Calu3 (cell line): ENCODE measurements at regions not wholly inside any gene's neighbourhood (a gene's known extent, or its start where the extent isn't known, plus 50 kb on each side); places are given as distances from the start of the nearest gene placed in this dataset.
A peak's percentile ranks its signal among the peaks of the same experiment; 100 is the strongest.

Experiments used
- BruUV-seq: library from RNA; stranded (reverse); fragments of 400-500 nt; replicated peaks from 2 replicates; lab custom pipeline; 2021; lab: Mats Ljungman, UMichigan
- CTCF ChIA-PET: fragments of 300-600 bp; sonication (Branson Sonifier 250); formaldehyde crosslinking; loops from one replicate; lab custom pipeline; 2022; ENCODE audit warnings: antibody characterized with exemption; lab: Charles Lee
- DNase-seq: peaks from one replicate; pipeline ENCODE4 v3.0.0; 2022
- H3K27ac Mint-ChIP-seq: one replicate; pipeline ENCODE4 v1.8.0; 2022; ENCODE audit warnings: mixed read lengths; ENCODE audit not compliant: unreplicated experiment
- H3K27me3 Mint-ChIP-seq: one replicate; pipeline ENCODE4 v1.8.0; 2022; ENCODE audit warnings: mixed read lengths; ENCODE audit not compliant: unreplicated experiment
- H3K36me3 Mint-ChIP-seq: one replicate; pipeline ENCODE4 v1.8.0; 2022; ENCODE audit warnings: mild to moderate bottlenecking, moderate library complexity, mixed read lengths; ENCODE audit not compliant: insufficient read depth, unreplicated experiment
- H3K4me1 Mint-ChIP-seq: one replicate; pipeline ENCODE4 v1.8.0; 2022; ENCODE audit warnings: mild to moderate bottlenecking, low read depth, mixed read lengths; ENCODE audit not compliant: unreplicated experiment
- H3K4me3 Mint-ChIP-seq: one replicate; pipeline ENCODE4 v1.8.0; 2022; ENCODE audit warnings: mild to moderate bottlenecking, low read depth, moderate library complexity, mixed read lengths; ENCODE audit not compliant: unreplicated experiment
- H3K9me3 Mint-ChIP-seq: one replicate; pipeline ENCODE4 v1.8.0; 2022; ENCODE audit warnings: low read depth, mixed read lengths; ENCODE audit not compliant: unreplicated experiment
- CTCF ChIP-seq: fragments of 200-600 bp; IDR thresholded peaks from one replicate; pipeline ENCODE4 v1.8.0; 2022; ENCODE audit warnings: antibody characterized with exemption; ENCODE audit not compliant: unreplicated experiment
- intact Hi-C: fragments of 100-400 bp; cut with micrococcal nuclease; formaldehyde crosslinking; loops from one replicate; pipeline ENCODE4 v1.10.0; 2022; ENCODE audit not compliant: unreplicated experiment

- Mint-ChIP-seq H3K4me3 (no peak overlapping the region), H3K9me3 (no peaks in the 10 kb centered on the region), H3K27ac (no peak overlapping the region), H3K36me3 (no peaks in the 10 kb centered on the region), H3K4me1 (peaks cover 18% of the 10 kb centered on the region), H3K27me3 (no peaks in the 10 kb centered on the region)
- DNase-seq, result no peak
- no TSS peak for BruUV-seq
- CTCF ChIA-PET, result interaction anchor here (0.6 kb wide), 3 partner anchors 64 to 952 kb away, joined by 3 to 8 read pairs (median 4); no protein-coding TSS in a partner anchor
- intact Hi-C loops, result no loop called here
- TF ChIP-seq CTCF, result no peak
Measured at GRCh38 chr3:182083112-182083511, 371.4 kb downstream of the SOX2 start.

DNA sequence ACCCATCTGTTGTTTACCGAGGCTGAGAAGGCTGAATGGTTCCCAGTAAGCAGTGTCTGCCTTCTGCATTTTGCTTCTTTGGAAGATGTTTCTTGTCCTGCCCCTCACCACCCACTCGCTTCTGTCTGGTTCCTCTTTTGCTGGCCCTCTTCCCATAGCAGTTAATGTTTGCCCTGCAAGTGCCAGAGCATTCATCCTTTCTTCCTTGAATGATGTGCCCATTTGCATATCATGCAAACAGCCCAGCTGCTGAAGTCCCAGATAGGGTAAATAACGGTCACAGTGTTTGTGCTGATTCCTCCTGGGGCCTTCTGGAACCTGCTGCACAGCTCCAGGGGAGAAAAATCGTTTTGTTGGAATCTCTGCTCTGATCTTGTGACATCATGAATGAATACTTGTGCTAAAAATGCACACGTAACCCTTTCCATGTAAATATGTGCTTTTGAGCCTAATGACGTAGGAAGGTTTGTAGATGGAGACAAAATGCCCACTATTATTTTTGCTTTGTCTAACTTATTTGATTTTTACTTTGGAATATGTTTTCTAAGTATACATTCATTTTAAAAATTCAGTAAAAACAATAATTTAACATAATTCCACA, 381.0 kb downstream of the SOX2 start:
- Mint-ChIP-seq H3K4me3 (no peak overlapping the region), H3K27ac (peak overlapping the region; percentile 19), H3K36me3 (no peaks in the 10 kb centered on the region), H3K4me1 (peaks cover 9% of the 10 kb centered on the region), H3K9me3 (peaks cover 4% of the 10 kb centered on the region), H3K27me3 (no peaks in the 10 kb centered on the region)
- peak; percentile 60 for DNase-seq
- intact Hi-C loops, result no loop called here
- CTCF ChIA-PET, result no interaction called here
- TF ChIP-seq CTCF, result no peak
- BruUV-seq, result no TSS peak

- intact Hi-C loops, result no loop called here
- Mint-ChIP-seq H3K9me3 (peaks cover 4% of the 10 kb centered on the region), H3K27ac (no peak overlapping the region), H3K4me3 (no peak overlapping the region), H3K36me3 (no peaks in the 10 kb centered on the region), H3K27me3 (no peaks in the 10 kb centered on the region), H3K4me1 (peaks cover 9% of the 10 kb centered on the region)
- TF ChIP-seq CTCF, result no peak
- DNase-seq, result no peak
- BruUV-seq, result no TSS peak
- CTCF ChIA-PET, result no interaction called here
Measured at GRCh38 chr3:182094321-182094720, 382.6 kb downstream of the SOX2 start.

GRCh38 chr3:182104881-182105280, 393.2 kb downstream of the SOX2 start:
- CTCF ChIA-PET, result no interaction called here
- no peak for TF ChIP-seq CTCF
- H3K27me3 Mint-ChIP-seq, result no peaks in the 10 kb centered on the region
- no peak overlapping the region for H3K4me3 Mint-ChIP-seq
- intact Hi-C loops, result no loop called here
- DNase-seq, result no peak
- no TSS peak for BruUV-seq
- H3K4me1 Mint-ChIP-seq, result no peaks in the 10 kb centered on the region
- no peak overlapping the region for H3K27ac Mint-ChIP-seq
- peaks cover 10% of the 10 kb centered on the region for H3K9me3 Mint-ChIP-seq
- no peaks in the 10 kb centered on the region for H3K36me3 Mint-ChIP-seq
